HG02798 (cell line): ENCODE measurements at regions not wholly inside any gene's neighbourhood (a gene's known extent, or its start where the extent isn't known, plus 50 kb on each side); places are given as distances from the start of the nearest gene placed in this dataset.
"Not testable (repeated sequence)": the region's sequence is repeated elsewhere in the genome, so short reads cannot be mapped to it uniquely, and the experiment has no call there.

Experiments
- ATAC-seq: cut with Tn5 transposase; IDR thresholded peaks from one replicate; pipeline ENCODE4 v1.9.1; 2021; ENCODE audit warnings: mild to moderate bottlenecking; ENCODE audit not compliant: unreplicated experiment, poor library complexity

DNA sequence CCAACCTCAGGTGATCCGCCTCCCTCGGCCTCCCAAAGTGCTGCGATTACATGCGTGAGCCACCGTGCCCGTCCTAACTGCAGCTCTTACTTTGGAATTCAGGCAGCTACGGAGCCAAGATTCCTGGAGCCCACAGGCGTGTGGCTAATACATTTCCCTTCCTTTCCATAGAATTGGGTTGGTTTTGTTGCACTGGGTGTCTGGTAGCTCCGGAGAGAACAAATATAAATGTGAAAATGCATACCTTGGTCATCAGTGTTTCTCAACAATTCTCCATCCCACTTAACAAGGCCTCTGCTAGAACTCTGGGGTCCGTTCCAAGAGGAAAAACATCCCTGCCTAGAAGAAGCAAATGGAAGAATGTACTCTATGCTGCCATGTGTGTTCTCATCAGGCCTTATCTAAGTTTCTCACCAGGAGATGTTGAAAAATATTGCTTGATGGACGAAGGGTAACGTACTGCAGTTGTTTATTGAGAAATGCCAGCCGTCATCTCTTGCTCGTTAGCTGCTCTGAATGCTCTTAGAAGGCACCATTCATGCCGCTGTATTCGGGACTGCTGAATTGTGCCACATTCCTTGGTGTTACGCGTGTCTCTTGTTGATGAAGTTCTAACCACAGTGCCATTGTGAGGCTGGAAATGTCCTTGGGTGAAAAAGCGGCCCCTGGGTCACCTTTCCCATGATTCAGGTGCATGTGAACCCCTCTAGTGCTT is 50.5 kb upstream of the CD99 start:
- ATAC-seq, result no peak

GRCh38 chrX:2638279-2638678 is 52.8 kb upstream of the CD99 start:
- no peak for ATAC-seq

DNA sequence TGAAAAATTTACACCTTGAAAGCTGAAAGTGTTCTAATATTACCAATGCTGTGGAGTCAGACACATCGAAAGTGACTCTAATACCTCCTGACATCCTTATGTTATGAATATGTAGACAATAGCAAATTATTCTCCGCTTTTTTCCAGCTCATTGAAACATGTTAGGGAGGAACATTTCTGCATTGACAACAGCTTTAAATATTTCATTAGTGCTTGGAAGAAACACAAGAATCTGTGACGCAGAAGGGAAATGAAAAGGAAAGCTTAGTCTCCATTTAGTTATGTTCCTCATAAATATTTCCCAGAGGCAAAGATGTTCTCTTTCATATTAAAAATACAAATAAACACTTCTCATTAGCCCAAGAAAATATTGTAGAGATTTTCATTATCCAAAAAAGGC is 55.8 kb upstream of the CD99 start:
- no peak for ATAC-seq

DNA sequence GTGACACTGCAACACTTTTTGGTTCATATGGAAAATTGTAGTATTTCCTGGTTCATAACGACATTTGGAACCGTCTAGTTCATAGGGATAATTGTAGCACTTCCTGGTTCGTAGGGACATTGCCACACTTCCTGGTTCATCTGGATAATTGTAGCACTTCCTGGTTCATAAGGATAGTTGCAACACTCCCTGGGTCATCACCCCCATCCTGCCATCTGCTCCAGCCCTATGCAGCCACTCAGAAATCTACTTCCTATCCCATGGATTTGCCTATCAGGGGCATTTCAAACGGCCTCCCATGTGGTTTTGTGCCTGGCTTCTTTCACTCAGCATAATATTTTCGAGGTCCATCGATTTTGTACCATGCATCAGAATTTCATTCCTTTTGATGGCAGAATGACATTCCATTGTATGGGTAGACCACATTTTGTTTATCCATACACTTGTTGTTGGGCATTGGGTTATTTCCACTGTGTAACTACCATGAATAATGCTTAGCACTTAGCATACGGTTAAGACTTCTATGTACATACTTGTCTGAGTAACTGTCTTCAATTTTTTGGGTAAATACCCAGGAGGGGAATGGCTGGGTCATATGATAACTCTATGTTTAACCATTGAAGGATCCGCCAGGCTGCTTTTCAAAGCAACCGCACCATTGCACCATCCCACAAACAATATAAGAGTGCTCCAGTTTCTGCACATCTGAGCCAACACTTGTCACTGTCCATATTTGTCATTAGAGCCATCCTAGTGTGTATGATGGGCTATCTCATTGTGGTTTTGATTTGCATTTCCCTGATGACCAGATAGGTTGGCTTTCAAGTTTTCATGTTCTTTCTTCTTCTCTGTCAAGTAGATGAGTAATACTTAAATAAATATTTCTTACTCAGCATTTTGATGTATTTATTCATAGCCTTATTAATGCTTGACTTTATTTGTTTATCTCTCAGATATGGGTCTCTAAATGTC is 58.3 kb upstream of the CD99 start:
- no peak for ATAC-seq

DNA sequence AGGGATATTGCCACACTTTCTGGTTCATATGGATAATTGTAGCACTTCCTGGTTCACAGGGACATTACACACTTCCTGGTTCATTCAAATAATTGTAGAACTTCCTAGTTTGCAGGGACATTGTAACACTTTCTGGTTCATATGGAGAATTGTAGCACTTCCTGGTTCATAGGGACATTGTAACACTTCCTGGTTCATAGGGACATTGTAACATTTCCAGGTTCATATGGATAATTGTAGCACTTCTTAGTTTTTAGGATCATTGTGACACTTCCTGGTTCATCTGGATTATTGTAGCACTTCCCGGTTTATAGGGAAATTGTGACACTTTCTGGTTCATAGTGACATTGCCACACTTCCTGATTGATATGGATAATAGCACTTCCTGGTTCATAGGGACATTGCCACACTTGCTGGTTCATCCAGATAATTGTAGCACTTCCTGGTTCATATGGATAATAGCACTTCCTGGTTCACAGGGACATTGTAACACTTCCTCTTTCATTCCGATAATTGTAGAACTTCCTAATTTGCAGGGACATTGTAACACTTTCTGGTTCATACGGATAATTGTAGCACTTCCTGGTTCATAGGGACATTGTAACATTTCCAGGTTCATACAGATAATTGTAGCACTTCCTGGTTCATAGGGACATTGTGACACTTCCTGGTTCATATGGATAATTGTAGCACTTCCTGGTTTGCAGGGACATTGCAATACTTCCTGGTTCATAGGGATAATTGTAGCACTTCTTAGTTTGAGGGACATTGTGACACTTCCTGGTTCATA is 59.2 kb upstream of the CD99 start:
- no peak for ATAC-seq

GRCh38 chrX:2630935-2631742 is 60.0 kb upstream of the CD99 start:
- not testable (repeated sequence) for ATAC-seq

DNA sequence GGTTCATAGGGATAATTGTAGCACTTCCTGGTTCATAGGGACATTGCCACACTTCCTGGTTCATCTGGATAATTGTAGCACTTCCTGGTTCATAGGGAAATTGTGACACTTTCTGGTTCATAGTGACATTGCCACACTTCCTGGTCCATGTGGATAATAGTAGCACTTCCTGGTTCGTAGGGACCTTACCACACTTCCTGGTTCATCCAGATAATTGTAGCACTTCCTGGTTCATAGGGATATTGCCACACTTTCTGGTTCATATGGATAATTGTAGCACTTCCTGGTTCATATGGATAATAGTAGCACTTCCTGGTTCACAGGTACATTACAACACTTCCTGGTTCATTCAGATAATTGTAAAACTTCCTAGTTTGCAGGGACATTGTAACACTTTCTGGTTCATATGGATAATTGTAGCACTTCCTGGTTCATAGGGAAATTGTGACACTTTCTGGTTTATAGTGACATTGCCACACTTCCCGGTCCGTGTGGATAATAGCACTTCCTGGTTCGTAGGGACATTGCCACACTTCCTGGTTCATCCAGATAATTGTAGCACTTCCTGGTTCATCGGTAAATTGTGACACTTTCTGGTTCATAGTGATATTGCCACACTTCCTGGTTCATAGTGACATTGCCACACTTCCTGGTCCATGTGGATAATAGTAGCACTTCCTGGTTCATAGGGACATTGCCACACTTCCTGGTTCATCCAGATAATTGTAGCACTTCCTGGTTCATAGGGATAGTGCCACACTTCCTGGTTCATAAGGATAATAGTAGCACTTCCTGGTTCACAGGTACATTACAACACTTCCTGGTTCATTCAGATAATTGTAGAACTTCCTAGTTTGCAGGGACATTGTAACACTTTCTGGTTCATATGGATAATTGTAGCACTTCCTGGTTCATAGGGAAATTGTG is 60.8 kb upstream of the CD99 start:
- not testable (repeated sequence) for ATAC-seq

DNA sequence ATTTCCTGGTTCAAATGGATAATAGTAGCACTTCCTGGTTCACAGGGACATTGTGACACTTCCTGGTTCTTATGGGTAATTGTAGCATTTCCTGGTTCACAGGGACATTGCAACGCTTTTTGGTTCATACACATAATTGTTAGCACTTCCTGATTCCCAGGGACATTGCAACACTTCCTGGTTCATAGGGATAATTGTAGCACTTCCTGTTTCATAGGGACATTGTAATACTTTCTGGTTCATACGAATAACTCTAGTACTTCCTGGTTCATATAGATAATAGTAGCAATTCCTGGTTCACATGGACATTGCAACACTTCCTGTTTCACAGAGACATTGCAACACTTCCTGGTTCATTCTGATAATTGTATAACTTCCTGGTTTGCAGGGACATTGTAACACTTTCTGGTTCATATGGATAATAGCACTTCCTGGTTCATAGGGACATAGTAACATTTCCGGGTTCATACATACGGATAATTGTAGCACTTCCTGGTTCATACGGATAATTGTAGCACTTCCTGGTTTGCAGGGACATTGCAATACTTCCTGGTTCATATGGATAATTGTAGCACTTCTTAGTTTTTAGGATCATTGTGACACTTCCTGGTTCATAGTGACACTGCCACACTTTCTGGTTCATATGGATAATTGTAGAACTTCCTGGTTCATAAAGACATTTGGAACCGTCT is 61.6 kb upstream of the CD99 start:
- ATAC-seq, result no peak

GRCh38 chrX:2628751-2629315 is 62.3 kb upstream of the CD99 start:
- no peak for ATAC-seq

- ATAC-seq, result peak; percentile 77
Measured at GRCh38 chrX:2627272-2627867, 63.7 kb upstream of the CD99 start.

DNA sequence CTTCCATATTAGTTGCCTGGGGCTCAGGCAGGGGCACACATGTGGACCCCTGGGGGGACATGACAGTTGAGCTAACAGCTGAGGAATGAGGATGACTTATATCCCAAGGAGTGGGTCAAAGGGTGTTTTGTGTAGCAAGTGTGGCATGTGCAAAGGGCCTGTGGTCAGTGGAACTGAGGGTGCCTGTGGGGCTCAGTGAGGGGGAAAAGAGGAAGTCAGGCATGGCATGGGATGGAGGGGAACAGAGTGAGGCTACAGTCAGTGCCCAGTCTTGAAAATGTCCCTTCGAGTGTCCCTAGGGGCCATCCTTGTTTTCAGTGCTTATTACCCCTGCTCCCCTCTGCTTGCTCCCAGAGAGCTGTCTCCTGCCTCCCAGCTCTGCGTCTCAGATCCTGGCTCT is 64.3 kb upstream of the CD99 start:
- no peak for ATAC-seq

DNA sequence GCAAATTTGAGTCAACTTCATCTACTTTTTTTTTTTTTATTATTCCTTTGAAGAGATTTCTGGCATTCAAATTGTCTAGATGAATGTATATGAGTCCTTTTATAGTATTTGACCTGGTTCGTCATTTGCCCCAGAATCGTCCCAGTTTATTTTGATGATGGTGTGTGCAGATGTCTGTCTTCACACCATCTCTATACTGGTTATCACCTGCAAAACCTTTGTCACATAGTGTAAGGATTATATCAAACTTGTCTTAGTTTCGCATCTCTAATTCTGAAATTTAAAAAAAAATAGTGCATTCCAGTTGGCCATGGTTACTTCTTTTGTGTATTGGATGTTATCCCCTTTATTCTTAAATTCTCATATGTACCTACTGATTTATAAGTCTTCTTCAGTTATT is 70.5 kb upstream of the CD99 start:
- ATAC-seq, result no peak

DNA sequence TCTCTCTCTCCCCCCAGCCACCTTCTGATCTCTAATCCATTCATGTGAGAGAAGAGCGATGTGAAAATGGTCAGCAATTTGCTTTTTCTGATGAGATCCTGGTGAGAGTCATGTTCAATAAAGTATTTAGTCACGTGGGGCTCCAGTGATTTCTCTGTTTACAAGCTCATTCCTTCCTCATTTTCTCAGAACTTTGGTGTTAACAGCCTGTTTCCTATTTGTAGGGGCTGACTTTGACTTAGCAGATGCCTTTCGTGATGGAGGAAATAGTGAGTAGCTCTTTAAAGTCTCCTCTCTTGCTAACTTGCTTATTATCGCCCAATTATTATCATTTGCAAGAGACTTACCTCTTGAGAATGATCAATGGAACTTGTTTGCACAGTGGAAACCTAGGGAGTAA is 72.6 kb upstream of the CD99 start:
- ATAC-seq, result no peak

GRCh38 chrX:2614911-2615310 is 76.2 kb upstream of the CD99 start:
- no peak for ATAC-seq

DNA sequence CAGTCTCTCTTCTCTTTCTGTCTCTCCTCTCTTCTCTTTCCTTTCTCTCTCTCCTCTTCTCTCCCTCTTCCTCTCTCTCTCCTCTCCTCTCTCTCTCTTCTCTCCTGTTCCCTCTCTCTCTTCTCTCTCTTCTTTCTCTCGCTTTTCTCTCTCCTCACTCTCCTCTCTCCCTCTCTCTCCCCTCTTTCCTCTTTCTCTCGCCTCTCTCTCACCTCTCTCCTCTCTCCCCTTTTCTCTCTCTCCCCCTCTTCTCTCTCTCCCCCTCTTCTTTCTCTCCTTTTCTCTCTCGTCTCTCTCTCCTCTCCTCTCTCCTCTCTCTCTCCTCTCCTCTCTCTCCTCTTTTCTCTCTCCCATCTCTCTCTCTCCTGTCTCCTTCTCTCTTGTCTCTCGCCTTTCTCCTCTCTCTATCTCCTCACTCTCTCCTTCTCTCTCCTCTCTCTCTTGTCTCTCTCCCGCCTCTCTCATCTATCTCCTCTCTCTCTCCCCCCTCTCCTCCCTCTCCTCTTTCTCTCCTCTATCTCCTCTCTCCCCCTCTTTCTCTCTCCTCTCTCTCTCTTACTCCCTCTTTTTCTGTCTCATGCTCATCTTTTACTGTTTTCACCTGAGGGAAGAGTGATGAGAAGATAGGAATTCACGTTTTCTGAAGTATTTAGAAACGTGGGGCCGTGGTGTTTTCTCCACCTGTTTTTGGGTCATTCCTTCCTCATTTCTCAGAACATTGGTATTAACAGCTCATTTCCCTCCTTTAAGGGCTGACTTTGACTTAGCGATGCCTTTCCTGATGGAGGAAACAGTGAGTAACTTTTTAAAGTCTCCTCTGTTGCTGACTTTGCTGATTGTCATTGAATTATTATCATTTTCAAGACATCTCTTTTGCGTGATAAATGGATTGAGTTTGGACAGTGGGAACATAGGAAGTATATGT is 80.6 kb upstream of the CD99 start:
- no peak for ATAC-seq

DNA sequence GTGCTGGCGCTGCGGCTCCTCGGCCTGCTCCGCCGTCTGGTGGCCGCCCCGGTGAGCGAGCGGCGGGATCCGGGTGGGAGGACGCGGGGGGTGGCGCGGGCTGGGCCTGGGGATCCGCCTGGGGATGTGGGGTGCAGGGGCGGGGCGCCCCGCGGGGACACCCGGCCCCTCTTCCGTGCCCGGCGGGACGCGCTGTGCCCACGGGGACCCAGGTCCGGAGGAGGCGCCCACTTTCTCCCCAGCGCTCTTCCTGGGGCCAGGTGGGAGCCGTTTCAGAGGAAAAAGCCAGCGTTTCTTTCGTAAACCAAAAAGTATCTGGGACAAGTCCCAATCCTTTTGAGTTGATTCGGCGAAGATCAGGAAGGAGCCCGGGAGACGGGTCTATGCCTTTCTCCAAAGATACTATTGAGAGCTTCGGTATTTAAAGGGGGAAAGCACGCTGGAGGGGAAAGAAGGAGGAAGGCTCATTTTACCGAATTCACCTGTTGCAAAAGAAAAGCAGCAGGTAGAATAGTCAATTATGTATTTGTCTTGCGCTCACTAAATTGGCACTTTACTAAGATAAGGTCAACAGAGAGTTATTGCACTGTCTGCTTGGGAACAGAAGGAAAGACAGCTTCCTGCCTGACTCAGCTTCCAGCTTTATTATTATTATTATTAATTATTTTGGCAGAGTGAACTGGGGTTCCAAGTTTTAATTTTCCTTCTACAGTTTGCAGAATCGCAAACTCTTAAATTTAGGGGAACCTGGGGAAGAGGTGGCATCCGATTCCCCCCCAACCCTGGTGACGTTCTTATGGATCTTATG is 81.5 kb upstream of the CD99 start:
- peak; percentile 51 for ATAC-seq
